Left hindlimb (tissue), 1 donor: ENCODE measurements at regions not wholly inside any gene's neighbourhood (a gene's known extent, or its start where the extent isn't known, plus 50 kb on each side); places are given as distances from the start of the nearest gene placed in this dataset.

ENCODE experiments used
- DNase-seq: peaks from one replicate; pipeline ENCODE4 v3.0.0-alpha.2; 2018

DNA sequence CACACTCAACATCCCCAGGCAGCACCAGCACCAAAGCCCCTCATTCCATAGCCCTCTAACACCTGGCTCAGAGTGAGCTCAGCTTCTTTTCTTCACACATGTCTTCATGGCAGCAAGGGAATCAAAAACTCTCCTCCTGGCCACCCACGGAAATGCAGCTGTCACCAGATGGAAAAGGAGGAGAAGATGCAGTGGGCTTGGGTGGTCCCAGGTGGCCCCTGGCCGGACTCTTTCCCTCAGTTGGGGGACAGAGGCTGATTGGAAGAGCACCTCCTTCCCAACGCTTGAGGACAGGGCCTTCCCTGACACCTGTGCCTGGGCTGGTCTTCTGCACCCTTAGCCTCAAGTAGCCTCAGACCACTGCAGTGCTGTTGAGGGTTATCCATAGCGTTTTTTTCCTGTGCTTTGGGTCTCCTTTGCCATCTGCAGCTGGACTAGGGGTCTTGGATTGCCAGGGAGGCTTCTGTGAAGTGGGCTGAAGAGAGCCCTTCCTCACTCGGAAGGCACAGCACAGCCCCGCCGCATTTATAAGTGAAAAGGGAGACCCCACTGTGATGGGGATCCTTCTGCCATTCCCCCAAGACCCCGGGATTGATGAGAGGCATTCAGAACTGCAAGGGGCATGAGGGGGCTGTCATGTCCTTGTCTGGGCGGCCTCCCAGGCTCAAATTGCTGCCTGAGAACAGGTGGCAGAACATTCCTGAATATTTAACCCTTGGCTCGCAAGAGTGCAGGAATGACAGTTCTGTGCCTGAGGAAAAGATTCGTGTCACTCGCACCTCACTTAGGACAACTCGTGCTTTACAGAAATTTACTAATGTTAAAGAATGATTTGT is 200.0 kb downstream of the AUH start:
- no peak for DNase-seq

DNA sequence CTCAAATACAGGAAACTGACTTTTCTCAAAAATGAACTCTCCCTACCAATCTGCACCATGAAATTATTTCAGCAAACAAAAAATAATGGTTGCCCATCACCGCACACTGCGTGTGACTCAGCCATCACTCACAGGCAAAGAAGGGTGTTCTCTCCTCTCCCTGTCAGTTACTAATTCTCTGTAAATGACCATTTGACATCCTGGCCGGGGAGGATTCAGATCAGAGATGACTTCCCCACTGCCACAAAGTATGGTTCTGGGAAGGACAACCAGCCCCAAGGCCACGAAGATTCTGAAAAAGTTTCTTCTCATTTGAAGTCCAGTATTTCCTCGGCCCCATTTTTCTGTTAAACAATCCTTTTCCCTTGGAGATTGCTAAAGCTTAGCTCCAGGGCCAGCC is 199.4 kb downstream of the AUH start:
- DNase-seq, result no peak

DNA sequence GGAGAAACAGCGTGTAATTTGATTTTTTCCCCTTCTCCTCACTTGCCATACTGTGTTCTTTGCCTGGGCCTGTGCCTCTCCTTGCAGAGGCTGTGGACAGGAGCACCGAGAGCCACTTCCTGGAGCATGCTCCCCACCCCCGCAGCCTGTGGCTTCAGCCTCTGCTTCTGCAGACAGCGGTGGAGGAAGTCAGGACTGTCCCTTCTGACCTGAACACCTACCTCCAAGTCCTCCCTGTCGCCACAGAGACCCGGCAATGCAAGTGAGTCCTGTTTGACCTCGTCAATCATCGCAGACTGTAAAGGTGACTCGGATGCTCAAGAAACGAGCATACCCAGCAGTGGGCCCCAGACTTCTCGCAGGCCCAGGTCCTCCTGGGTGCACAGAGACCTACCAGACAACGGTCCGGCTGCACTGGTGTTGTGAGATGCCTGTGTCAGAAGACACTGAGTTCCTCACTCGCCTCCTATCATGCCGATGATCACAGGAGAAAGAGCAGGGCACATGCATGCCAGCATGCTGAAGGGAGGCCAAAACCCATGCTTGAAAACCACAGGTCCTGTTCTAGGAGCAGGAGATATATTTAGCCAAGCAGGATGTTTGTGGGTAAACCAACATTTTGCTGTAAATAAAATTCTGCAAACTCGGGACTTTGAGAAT is 198.8 kb downstream of the AUH start:
- DNase-seq, result no peak

- no peak for DNase-seq
Measured at GRCh38 chr9:91163444-91163772, 198.3 kb downstream of the AUH start.

DNA sequence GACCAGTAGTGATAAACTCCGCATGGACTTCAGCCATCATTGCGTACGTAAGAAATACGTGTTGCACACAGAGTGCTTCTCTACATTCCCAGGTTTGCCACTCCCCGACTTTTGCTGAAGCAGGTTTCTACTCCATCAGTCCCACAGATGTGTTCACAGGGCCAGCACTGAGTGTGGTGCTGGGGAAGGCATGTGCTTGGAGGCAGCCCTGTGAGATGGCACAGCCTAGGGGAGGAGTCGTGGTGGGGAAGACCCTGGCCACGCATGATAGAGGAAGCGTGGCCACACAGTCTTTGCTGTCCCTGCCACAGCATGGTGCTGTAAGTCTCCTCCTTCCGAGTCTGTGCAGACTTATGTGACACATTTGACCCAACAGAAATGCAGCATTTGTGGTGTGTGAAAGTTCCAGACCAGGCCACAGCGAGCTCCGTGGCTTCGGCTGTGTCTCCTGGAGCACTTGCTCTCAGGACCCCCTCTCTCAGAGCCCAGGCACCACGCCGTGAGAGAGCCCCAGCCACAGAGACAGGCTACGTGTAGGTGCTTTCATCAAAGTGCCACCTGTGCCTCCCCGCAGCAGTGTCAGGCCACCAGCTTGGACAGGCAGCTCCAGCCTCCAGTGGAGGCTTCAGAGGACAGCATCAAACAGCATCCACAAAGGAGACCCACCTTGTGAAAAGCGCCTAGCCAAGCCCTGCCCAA is 197.8 kb downstream of the AUH start:
- DNase-seq, result no peak
